ENCODE measurements at regions not wholly inside any gene's neighbourhood (a gene's known extent, or its start where the extent isn't known, plus 50 kb on each side); places are given as distances from the start of the nearest gene placed in this dataset.

DNA sequence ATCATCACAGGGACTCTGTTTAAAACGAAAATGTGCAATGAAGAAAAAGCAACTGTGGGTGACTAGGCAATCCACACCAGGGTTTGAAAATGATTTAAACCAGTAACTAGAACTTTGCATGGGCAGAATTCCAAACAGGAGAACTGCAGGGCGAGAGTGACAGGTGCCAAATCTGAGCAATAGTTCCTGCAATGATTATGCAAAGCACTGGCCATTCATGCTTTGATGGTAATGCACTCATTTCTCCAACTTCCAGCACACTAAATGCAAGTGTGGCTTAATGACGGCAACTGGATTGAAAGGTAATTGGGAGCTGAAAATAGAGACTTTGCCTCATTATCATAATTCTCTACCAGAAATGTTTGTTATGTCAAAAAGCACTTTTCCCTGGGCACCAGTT, 140.5 kb upstream of the TMCC3 start:
- Histone ChIP-seq H3K4me1 (no peaks in the 10 kb centered on the region), H3K27ac (no peak overlapping the region), H3K27me3 (no peaks in the 10 kb centered on the region), H3K9me3 (no peaks in the 10 kb centered on the region), H3K36me3 (no peaks in the 10 kb centered on the region), H3K4me3 (no peak overlapping the region)
- TF ChIP-seq EP300 (IDR thresholded peaks at IDR 0.05) (no peak), POLR2AphosphoS5 (IDR thresholded peaks at IDR 0.05) (no peak), POLR2A (IDR thresholded peaks at IDR 0.05) (no peak), CTCF (IDR thresholded peaks at IDR 0.05) (no peak)
- 69% methylated on average over 3 of the region's 3 CpGs for WGBS
- no peak for DNase-seq (ENCODE audit: low spot score in 2 of 2)

DNA sequence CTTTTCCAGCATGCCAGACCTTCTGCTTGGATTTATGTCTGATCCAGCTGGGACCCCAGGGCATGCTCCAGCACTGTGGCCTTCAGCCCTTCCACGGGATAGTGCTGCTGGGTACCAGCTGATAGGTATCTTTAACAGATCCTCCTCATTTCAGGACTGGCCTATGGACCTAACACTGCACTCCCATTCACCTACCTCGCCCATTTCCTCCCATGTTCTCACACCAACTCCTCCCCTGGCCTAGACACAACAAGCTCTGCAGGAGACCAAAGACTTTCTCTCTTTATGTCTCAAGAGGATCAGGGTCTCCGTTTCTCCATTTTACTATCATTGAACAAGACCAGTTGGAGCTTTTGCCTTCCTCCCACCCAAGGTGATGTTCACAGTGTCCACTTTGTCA, 140.0 kb upstream of the TMCC3 start:
- H3K9me3 ChIP-seq, result no peaks in the 10 kb centered on the region
- no peaks in the 10 kb centered on the region for H3K4me1 ChIP-seq

GRCh38 chr12:94789510-94790225, 139.3 kb upstream of the TMCC3 start:
- no peak overlapping the region for H3K4me3 ChIP-seq
- no peaks in the 10 kb centered on the region for H3K36me3 ChIP-seq
- no peaks in the 10 kb centered on the region for H3K9me3 ChIP-seq
- H3K4me1 ChIP-seq, result no peaks in the 10 kb centered on the region
- H3K27me3 ChIP-seq, result no peaks in the 10 kb centered on the region
- 56% methylated on average over 3 of the region's 3 CpGs for WGBS
- DNase-seq (ENCODE audit: low spot score in 2 of 2), result no peak
- TF ChIP-seq POLR2AphosphoS5 (IDR thresholded peaks at IDR 0.05) (no peak), CTCF (IDR thresholded peaks at IDR 0.05) (no peak), POLR2A (IDR thresholded peaks at IDR 0.05) (no peak), EP300 (IDR thresholded peaks at IDR 0.05) (no peak)
- no peak overlapping the region for H3K27ac ChIP-seq

More for the DNA sequence above, 140.0 kb upstream of the TMCC3 start:
- Histone ChIP-seq H3K27me3 (no peaks in the 10 kb centered on the region), H3K4me3 (no peak overlapping the region), H3K27ac (no peak overlapping the region), H3K36me3 (no peaks in the 10 kb centered on the region)
- no peak for TF ChIP-seq POLR2AphosphoS5 (IDR thresholded peaks at IDR 0.05)
- TF ChIP-seq EP300 (IDR thresholded peaks at IDR 0.05), result no peak
- DNase-seq (ENCODE audit: low spot score in 2 of 2), result no peak
- 71% methylated on average over 3 of the region's 3 CpGs for WGBS

DNA sequence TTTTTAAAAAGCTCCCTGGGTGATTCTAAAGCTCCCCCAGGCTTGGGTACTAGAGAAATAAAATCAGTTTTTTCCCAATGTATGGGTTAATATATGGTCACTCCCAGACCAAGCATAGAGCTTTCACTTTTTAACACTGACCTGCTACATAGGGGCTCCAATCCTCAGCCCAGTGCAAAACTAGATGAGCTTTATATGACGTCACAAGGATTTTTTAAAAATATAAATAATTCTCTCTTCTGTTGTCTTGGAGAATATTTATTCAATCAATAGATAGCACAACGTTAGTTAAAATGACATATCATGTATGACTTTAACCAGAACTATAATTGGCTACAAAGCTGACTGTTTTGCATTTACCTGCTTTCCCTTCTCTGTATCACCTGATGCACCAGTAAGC, 137.9 kb upstream of the TMCC3 start:
- DNase-seq (ENCODE audit: low spot score in 2 of 2), result no peak
- Histone ChIP-seq H3K27ac (no peak overlapping the region), H3K9me3 (no peaks in the 10 kb centered on the region), H3K27me3 (no peaks in the 10 kb centered on the region), H3K4me1 (peaks cover 7% of the 10 kb centered on the region), H3K4me3 (no peak overlapping the region), H3K36me3 (no peaks in the 10 kb centered on the region)
- WGBS, result 76% methylated on average over 2 of the region's 2 CpGs
- TF ChIP-seq POLR2A (IDR thresholded peaks at IDR 0.05) (no peak), POLR2AphosphoS5 (IDR thresholded peaks at IDR 0.05) (no peak), CTCF (IDR thresholded peaks at IDR 0.05) (no peak), EP300 (IDR thresholded peaks at IDR 0.05) (no peak)

DNA sequence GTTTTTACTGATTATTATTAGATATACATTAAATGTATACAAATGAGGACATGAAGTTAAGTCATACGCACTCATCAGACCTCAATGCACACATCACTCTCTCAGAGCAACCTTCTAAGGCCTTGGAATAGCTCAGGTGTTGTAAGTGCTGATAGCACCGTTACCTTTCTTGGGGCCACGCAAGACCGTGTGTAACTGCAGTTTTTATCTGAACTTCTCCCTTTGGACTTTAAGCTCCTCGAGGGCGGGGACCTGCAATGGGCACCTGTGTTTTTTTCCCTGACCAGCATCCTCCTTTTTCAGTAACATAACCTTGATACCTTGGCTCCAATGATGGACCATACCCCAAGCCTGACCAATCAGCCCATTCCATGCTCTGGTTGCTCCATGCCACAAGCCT, 136.5 kb upstream of the TMCC3 start:
- 94% methylated on average over 6 of the region's 6 CpGs for WGBS
- TF ChIP-seq CTCF (IDR thresholded peaks at IDR 0.05), result no peak
- no peak for TF ChIP-seq EP300 (IDR thresholded peaks at IDR 0.05)
- TF ChIP-seq POLR2AphosphoS5 (IDR thresholded peaks at IDR 0.05), result no peak
- TF ChIP-seq POLR2A (IDR thresholded peaks at IDR 0.05), result no peak

GRCh38 chr12:94783862-94784261, 133.5 kb upstream of the TMCC3 start:
- Histone ChIP-seq H3K4me1 (peaks cover 7% of the 10 kb centered on the region), H3K27me3 (peaks cover 3% of the 10 kb centered on the region), H3K4me3 (no peak overlapping the region), H3K36me3 (no peaks in the 10 kb centered on the region), H3K27ac (no peak overlapping the region), H3K9me3 (no peaks in the 10 kb centered on the region)
- 25% methylated on average over 1 of the region's 1 CpG for WGBS
- TF ChIP-seq EP300 (IDR thresholded peaks at IDR 0.05) (no peak), POLR2AphosphoS5 (IDR thresholded peaks at IDR 0.05) (no peak), CTCF (IDR thresholded peaks at IDR 0.05) (no peak), POLR2A (IDR thresholded peaks at IDR 0.05) (no peak)
- DNase-seq (ENCODE audit: low spot score in 2 of 2), result no peak

More for the DNA sequence above, 136.5 kb upstream of the TMCC3 start:
- no peak for DNase-seq (ENCODE audit: low spot score in 2 of 2)
- no peak overlapping the region for H3K27ac ChIP-seq
- no peaks in the 10 kb centered on the region for H3K27me3 ChIP-seq
- no peak overlapping the region for H3K4me3 ChIP-seq
- H3K9me3 ChIP-seq, result no peaks in the 10 kb centered on the region
- H3K36me3 ChIP-seq, result no peaks in the 10 kb centered on the region
- peaks cover 7% of the 10 kb centered on the region for H3K4me1 ChIP-seq

All from suprapubic skin (tissue), 4 donors.